Breast epithelium (tissue), 4 donors: ENCODE measurements at regions not wholly inside any gene's neighbourhood (a gene's known extent, or its start where the extent isn't known, plus 50 kb on each side); places are given as distances from the start of the nearest gene placed in this dataset.

Experiments used
- DNase-seq, 2 donors: peaks; one replicate each; pipeline ENCODE4 v3.0.0-alpha.2; 2019; ENCODE audit warnings: low spot score in 2 of 2
- H3K27ac ChIP-seq, 2 donors: fragments of 200-600 bp; sonication (generic) in 1 of 2; one replicate each; pipeline ENCODE4 v1.5.1; 2016 to 2019; ENCODE audit warnings: mild to moderate bottlenecking in 1 of 2
- H3K27me3 ChIP-seq, 2 donors: fragments of 200-600 bp; sonication (generic) in 1 of 2; one replicate each; pipeline versions ENCODE4 v1.5.1 to v1.6.0; 2017 to 2019; ENCODE audit warnings: control low read depth in 1 of 2, mild to moderate bottlenecking in 1 of 2
- H3K36me3 ChIP-seq: fragments of 200-600 bp; one replicate; pipeline ENCODE4 v1.5.1; 2019
- H3K4me1 ChIP-seq, 2 donors: fragments of 200-600 bp; sonication (generic); one replicate each; pipeline ENCODE4 v1.5.1; 2016 to 2019; ENCODE audit warnings: control low read depth in 1 of 2
- H3K4me3 ChIP-seq, 3 donors: fragments of 200-600 bp; sonication (generic); 1 replicate in 2 of 3; 2 replicates in 1 of 3; pipeline ENCODE4 v1.5.1; 2016 to 2019; ENCODE audit warnings: mild to moderate bottlenecking in 3 of 3, moderate library complexity in 2 of 3
- H3K9me3 ChIP-seq, 2 donors: fragments of 200-600 bp; sonication (generic) in 1 of 2; one replicate each; pipeline ENCODE4 v1.5.1; 2016 to 2019; ENCODE audit warnings: control low read depth in 1 of 2
- POLR2A ChIP-seq: fragments of 450-650 bp; IDR thresholded peaks from one replicate; pipeline ENCODE4 v1.6.1; 2016; ENCODE audit warnings: antibody characterized with exemption, mild to moderate bottlenecking, moderate library complexity
- POLR2AphosphoS5 ChIP-seq, 3 donors: sonication (generic); formaldehyde crosslinking; IDR thresholded peaks; one replicate each; pipeline ENCODE4 v1.6.1; 2017; ENCODE audit warnings: antibody characterized with exemption in 3 of 3
- intact Hi-C: fragments of 100-400 bp; cut with DNase I; formaldehyde crosslinking; loops from one replicate; pipeline ENCODE4 v1.15.1; 2023; ENCODE audit warnings: low total_unique reads
- TF ChIP-seq, protein P1 (sequence below), 3 donors: fragments of 450-650 bp; IDR thresholded peaks; one replicate each; pipeline ENCODE4 v1.5.1; 2016 to 2017; ENCODE audit warnings: antibody characterized with exemption in 3 of 3, mild to moderate bottlenecking in 3 of 3, moderate library complexity in 3 of 3

DNA sequence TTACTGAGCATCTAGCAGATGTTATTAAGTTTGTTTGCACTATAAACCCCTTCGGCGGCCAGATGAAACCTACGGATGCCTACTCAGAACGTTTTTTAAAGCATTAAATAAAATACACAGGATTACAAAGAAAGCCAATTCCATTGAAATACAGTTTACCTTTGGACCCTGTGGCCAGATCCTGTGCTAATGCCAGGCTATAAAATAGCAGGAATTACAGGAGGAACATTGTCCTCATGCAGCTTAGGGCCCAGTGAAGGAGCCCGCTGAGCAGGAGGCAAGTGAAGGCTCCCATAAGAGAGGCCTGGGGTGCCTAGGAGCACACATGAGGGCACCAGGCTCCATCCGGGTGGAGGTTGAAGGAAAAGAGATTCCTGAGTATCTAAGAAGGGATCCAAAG, 310.4 kb downstream of the MTX2 start:
- H3K27ac ChIP-seq: no peak overlapping the region
- DNase-seq: no peak
- no peaks in the 10 kb centered on the region for H3K36me3 ChIP-seq
- no peaks in the 10 kb centered on the region for H3K9me3 ChIP-seq
- no peak overlapping the region for H3K4me3 ChIP-seq
- TF ChIP-seq, protein P1, sequence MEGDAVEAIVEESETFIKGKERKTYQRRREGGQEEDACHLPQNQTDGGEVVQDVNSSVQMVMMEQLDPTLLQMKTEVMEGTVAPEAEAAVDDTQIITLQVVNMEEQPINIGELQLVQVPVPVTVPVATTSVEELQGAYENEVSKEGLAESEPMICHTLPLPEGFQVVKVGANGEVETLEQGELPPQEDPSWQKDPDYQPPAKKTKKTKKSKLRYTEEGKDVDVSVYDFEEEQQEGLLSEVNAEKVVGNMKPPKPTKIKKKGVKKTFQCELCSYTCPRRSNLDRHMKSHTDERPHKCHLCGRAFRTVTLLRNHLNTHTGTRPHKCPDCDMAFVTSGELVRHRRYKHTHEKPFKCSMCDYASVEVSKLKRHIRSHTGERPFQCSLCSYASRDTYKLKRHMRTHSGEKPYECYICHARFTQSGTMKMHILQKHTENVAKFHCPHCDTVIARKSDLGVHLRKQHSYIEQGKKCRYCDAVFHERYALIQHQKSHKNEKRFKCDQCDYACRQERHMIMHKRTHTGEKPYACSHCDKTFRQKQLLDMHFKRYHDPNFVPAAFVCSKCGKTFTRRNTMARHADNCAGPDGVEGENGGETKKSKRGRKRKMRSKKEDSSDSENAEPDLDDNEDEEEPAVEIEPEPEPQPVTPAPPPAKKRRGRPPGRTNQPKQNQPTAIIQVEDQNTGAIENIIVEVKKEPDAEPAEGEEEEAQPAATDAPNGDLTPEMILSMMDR (IDR thresholded peaks at IDR 0.05): no peak
- TF ChIP-seq POLR2A (no peak), POLR2AphosphoS5 (IDR thresholded peaks at IDR 0.05) (no peak)
- H3K4me1 ChIP-seq: no peaks in the 10 kb centered on the region
- no peaks in the 10 kb centered on the region for H3K27me3 ChIP-seq
- intact Hi-C loops: no loop called here

DNA sequence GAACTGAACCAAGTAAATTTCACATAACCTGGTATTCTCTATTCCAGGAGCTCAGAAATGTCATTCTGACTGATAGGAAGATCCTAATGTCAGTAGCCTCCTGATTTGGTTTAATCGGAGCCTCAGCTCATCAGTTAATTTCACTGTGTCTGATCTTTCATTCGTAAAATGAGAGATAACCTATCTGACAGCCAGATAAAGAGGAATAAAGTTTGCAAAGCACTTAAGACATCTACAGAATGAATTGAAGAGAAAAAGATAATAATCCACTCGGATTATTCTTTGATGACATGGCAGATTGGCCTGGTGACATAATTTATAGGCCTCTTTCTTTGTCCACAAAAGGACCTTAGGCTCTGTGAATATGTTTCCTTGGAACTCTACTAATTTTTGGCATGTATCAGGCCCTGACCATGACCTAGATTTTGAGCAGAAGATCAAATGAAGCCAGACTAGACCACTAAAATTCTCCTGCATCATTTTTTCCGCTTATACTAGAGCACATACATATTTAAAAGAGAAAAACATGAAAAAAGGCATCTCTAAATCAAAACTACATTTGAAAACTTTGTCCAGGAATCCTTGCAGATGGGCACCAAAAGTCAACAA, 312.4 kb downstream of the MTX2 start:
- Histone ChIP-seq H3K9me3 (no peaks in the 10 kb centered on the region), H3K4me1 (no peaks in the 10 kb centered on the region), H3K36me3 (no peaks in the 10 kb centered on the region), H3K27me3 (no peaks in the 10 kb centered on the region), H3K4me3 (no peak overlapping the region), H3K27ac (no peak overlapping the region)
- DNase-seq: no peak
- TF ChIP-seq, protein P1 (IDR thresholded peaks at IDR 0.05): no peak
- TF ChIP-seq POLR2AphosphoS5 (IDR thresholded peaks at IDR 0.05): no peak
- no peak for TF ChIP-seq POLR2A
- intact Hi-C loops: no loop called here

GRCh38 chr2:176582176-176582575, 312.9 kb downstream of the MTX2 start:
- TF ChIP-seq, protein P1 (IDR thresholded peaks at IDR 0.05): no peak
- TF ChIP-seq POLR2AphosphoS5 (IDR thresholded peaks at IDR 0.05) (no peak), POLR2A (no peak)
- Histone ChIP-seq H3K36me3 (no peaks in the 10 kb centered on the region), H3K27me3 (no peaks in the 10 kb centered on the region), H3K4me1 (no peaks in the 10 kb centered on the region), H3K27ac (no peak overlapping the region), H3K4me3 (no peak overlapping the region), H3K9me3 (no peaks in the 10 kb centered on the region)
- no peak for DNase-seq
- intact Hi-C loops: no loop called here

DNA sequence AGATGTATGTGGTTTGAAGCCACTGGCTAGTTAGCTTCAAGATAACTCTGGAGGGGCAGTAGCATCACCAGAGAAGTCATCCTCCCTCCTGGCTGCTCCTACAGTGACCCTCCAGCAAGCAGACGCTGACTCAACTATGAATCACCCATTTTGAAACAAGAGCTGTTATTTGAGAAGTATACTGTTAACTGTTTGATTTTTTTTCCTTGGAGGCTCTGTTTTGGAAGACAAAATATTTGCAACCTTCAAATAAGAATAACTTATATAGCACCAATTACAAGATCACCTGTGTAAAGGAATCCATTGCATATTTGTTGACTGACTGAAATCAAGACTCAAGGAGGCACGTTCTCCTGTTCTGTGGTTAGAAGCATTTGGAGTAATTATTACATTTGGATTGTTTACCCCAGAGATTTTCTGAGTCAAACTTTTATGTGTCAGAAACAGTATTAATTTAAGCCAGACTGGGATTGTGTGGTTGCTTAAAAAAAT, 313.8 kb downstream of the MTX2 start:
- intact Hi-C loops: no loop called here
- TF ChIP-seq, protein P1 (IDR thresholded peaks at IDR 0.05): no peak
- TF ChIP-seq POLR2AphosphoS5 (IDR thresholded peaks at IDR 0.05): no peak
- no peak for TF ChIP-seq POLR2A
- DNase-seq: no peak
- peak overlapping the region in 1 of 2 donors; percentile 35 for H3K27ac ChIP-seq
- H3K9me3 ChIP-seq: no peaks in the 10 kb centered on the region
- no peak overlapping the region for H3K4me3 ChIP-seq
- H3K36me3 ChIP-seq: no peaks in the 10 kb centered on the region
- H3K27me3 ChIP-seq: no peaks in the 10 kb centered on the region
- H3K4me1 ChIP-seq: no peaks in the 10 kb centered on the region

GRCh38 chr2:176583607-176584006, 314.4 kb downstream of the MTX2 start:
- Histone ChIP-seq H3K27ac (peak overlapping the region in 1 of 2 donors; percentile 35), H3K36me3 (no peaks in the 10 kb centered on the region), H3K4me3 (no peak overlapping the region), H3K9me3 (no peaks in the 10 kb centered on the region), H3K27me3 (no peaks in the 10 kb centered on the region), H3K4me1 (no peaks in the 10 kb centered on the region)
- TF ChIP-seq, protein P1 (IDR thresholded peaks at IDR 0.05): no peak
- TF ChIP-seq POLR2AphosphoS5 (IDR thresholded peaks at IDR 0.05): no peak
- TF ChIP-seq POLR2A: no peak
- intact Hi-C loops: no loop called here
- DNase-seq: no peak
